Inflammatory macrophage treated with lipopolysaccharide for 4 hours (primary cell): ENCODE measurements at regions not wholly inside any gene's neighbourhood (a gene's known extent, or its start where the extent isn't known, plus 50 kb on each side); places are given as distances from the start of the nearest gene placed in this dataset.

Source experiments
- DNase-seq: peaks from one replicate; pipeline ENCODE4 v3.0.0-alpha.2; 2020

GRCh38 chr7:142319970-142320369 lies 62.1 kb upstream of the PRSS58 start:
- no peak for DNase-seq

- DNase-seq: peak; percentile 24
These were observed 56.4 kb upstream of the PRSS58 start for GRCh38 chr7:142314281-142314680.

GRCh38 chr7:142313528-142313927 lies 55.7 kb upstream of the PRSS58 start:
- DNase-seq: no peak

- DNase-seq: no peak
These were observed 54.0 kb upstream of the PRSS58 start for GRCh38 chr7:142311876-142312275.

- DNase-seq: no peak
These were observed 51.1 kb upstream of the PRSS58 start for GRCh38 chr7:142308918-142309317.

GRCh38 chr7:142308326-142308725 lies 50.5 kb upstream of the PRSS58 start:
- no peak for DNase-seq
